SU-DHL-6 (cell line): ENCODE measurements at regions not wholly inside any gene's neighbourhood (a gene's known extent, or its start where the extent isn't known, plus 50 kb on each side); places are given as distances from the start of the nearest gene placed in this dataset.

ENCODE experiments used
- CTCF ChIP-seq: fragments of 200-600 bp; sonication (generic); IDR thresholded peaks from one replicate; pipeline ENCODE4 v1.5.1; 2017; ENCODE audit warnings: antibody characterized with exemption, mild to moderate bottlenecking, low read length, moderate library complexity; ENCODE audit not compliant: insufficient read depth, poor library complexity, severe bottlenecking
- EZH2phosphoT487 ChIP-seq: fragments of 200-600 bp; sonication (generic), shearing (Covaris generic); conservative IDR thresholded peaks from 2 replicates; pipeline ENCODE4 v1.6.1; 2018; ENCODE audit warnings: mild to moderate bottlenecking, antibody characterized with exemption, low read length, moderate library complexity, mixed read lengths

- TF ChIP-seq EZH2phosphoT487 (no peak), CTCF (no peak)
Measured at GRCh38 chr3:135618123-135618522, 347.4 kb upstream of the PPP2R3A start.
